ENCODE measurements at regions not wholly inside any gene's neighbourhood (a gene's known extent, or its start where the extent isn't known, plus 50 kb on each side); places are given as distances from the start of the nearest gene placed in this dataset.

- H3K27me3 ChIP-seq (ENCODE audit: control insufficient read depth in 4 of 4, insufficient read depth in 4 of 4, low read length in 3 of 4), result no peaks in the 10 kb centered on the region
- no peak overlapping the region for H3K9ac ChIP-seq (ENCODE audit: low read depth in 1 of 2, low read length in 2 of 2)
- H3K4me1 ChIP-seq (ENCODE audit: control insufficient read depth in 4 of 4, insufficient read depth in 4 of 4, low read length in 3 of 4), result no peaks in the 10 kb centered on the region
- TF ChIP-seq NR2F2 (IDR thresholded peaks at IDR 0.05) (no peak), CTCF (IDR thresholded peaks at IDR 0.05; ENCODE audit: low read depth, low read length, missing input control) (peak; percentile 43), HNF4A (conservative IDR thresholded peaks at IDR 0.05) (no peak), RAD21 (IDR thresholded peaks at IDR 0.05) (peak; percentile 58 to 74), ZBTB33 (IDR thresholded peaks at IDR 0.05) (no peak)
- 2% methylated on average over 1 of the region's 1 CpG for WGBS
- H3K4me3 ChIP-seq (ENCODE audit: low read depth in 1 of 3, low read length in 3 of 3), result no peak overlapping the region
- DNase-seq (ENCODE audit: low spot score), result no peak
- H3K9me3 ChIP-seq (ENCODE audit: control insufficient read depth in 4 of 4, low read length in 3 of 4), result no peaks in the 10 kb centered on the region
- H3K27ac ChIP-seq (ENCODE audit: low read depth in 1 of 2, low read length in 2 of 2), result no peak overlapping the region
- no peaks in the 10 kb centered on the region for H3K36me3 ChIP-seq (ENCODE audit: control insufficient read depth in 4 of 4, insufficient read depth in 3 of 4, low read depth in 1 of 4, low read length in 3 of 4)
Measured at GRCh38 chrX:140572724-140573123, 67.9 kb upstream of the SOX3 start.

GRCh38 chrX:140563893-140564292 lies 59.0 kb upstream of the SOX3 start:
- WGBS, result 67% methylated on average over 1 of the region's 1 CpG
- Histone ChIP-seq H3K4me1 (ENCODE audit: control insufficient read depth in 4 of 4, insufficient read depth in 4 of 4, low read length in 3 of 4) (no peaks in the 10 kb centered on the region), H3K27me3 (ENCODE audit: control insufficient read depth in 4 of 4, insufficient read depth in 4 of 4, low read length in 3 of 4) (no peaks in the 10 kb centered on the region), H3K9ac (ENCODE audit: low read depth in 1 of 2, low read length in 2 of 2) (no peak overlapping the region), H3K27ac (ENCODE audit: low read depth in 1 of 2, low read length in 2 of 2) (no peak overlapping the region), H3K4me3 (ENCODE audit: low read depth in 1 of 3, low read length in 3 of 3) (no peak overlapping the region), H3K36me3 (ENCODE audit: control insufficient read depth in 4 of 4, insufficient read depth in 3 of 4, low read depth in 1 of 4, low read length in 3 of 4) (no peaks in the 10 kb centered on the region), H3K9me3 (ENCODE audit: control insufficient read depth in 4 of 4, low read length in 3 of 4) (peaks cover 0 to 13% (median 2%) of the 10 kb centered on the region in 4 donors)
- TF ChIP-seq ZBTB33 (IDR thresholded peaks at IDR 0.05), result no peak
- TF ChIP-seq YY1 (IDR thresholded peaks at IDR 0.05), result no peak
- no peak for TF ChIP-seq NR2F2 (IDR thresholded peaks at IDR 0.05)
- TF ChIP-seq REST (IDR thresholded peaks at IDR 0.05), result no peak
- TF ChIP-seq FOXA1 (IDR thresholded peaks at IDR 0.05), result no peak
- TF ChIP-seq EGR1 (IDR thresholded peaks at IDR 0.05; ENCODE audit: low read depth in 2 of 2), result no peak
- no peak for TF ChIP-seq GABPA (IDR thresholded peaks at IDR 0.05 in 1 of 2, conservative IDR thresholded peaks at IDR 0.05 in 1 of 2)
- TF ChIP-seq CTCF (IDR thresholded peaks at IDR 0.05; ENCODE audit: low read depth, low read length, missing input control), result no peak
- no peak for DNase-seq (ENCODE audit: low spot score)
